ENCODE measurements at regions not wholly inside any gene's neighbourhood (a gene's known extent, or its start where the extent isn't known, plus 50 kb on each side); places are given as distances from the start of the nearest gene placed in this dataset.

DNA sequence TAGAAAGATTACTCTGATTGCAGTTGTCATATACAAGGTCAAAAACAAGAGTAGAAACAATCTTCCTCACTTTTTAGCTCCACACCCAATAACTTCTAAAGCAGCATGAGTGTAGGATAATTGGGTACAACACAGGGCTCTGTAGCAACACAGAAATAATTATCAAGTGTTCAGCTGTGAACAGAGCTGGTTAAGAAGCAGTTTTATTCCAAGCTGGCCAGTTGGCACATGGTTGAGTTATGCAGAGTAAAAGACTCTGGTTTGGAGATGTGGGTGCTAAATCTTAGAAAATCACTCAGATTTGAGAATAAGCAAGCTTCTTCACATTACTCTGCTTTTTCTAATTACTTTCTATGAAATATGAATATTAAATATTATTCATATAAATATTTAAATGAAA lies 118.5 kb downstream of the KIF2B start:
- intact Hi-C loops (cut with DNase I; ENCODE audit: low total_unique reads): no loop called here
- Histone ChIP-seq H3K27me3 (no peaks in the 10 kb centered on the region), H3K36me3 (no peaks in the 10 kb centered on the region), H3K4me1 (no peaks in the 10 kb centered on the region), H3K27ac (no peak overlapping the region), H3K4me3 (no peak overlapping the region), H3K9me3 (no peaks in the 10 kb centered on the region)
- no peak for DNase-seq
- TF ChIP-seq POLR2AphosphoS5 (IDR thresholded peaks at IDR 0.05) (no peak), POLR2A (IDR thresholded peaks at IDR 0.05) (no peak), EP300 (IDR thresholded peaks at IDR 0.05) (no peak)
- TF ChIP-seq, protein P1, sequence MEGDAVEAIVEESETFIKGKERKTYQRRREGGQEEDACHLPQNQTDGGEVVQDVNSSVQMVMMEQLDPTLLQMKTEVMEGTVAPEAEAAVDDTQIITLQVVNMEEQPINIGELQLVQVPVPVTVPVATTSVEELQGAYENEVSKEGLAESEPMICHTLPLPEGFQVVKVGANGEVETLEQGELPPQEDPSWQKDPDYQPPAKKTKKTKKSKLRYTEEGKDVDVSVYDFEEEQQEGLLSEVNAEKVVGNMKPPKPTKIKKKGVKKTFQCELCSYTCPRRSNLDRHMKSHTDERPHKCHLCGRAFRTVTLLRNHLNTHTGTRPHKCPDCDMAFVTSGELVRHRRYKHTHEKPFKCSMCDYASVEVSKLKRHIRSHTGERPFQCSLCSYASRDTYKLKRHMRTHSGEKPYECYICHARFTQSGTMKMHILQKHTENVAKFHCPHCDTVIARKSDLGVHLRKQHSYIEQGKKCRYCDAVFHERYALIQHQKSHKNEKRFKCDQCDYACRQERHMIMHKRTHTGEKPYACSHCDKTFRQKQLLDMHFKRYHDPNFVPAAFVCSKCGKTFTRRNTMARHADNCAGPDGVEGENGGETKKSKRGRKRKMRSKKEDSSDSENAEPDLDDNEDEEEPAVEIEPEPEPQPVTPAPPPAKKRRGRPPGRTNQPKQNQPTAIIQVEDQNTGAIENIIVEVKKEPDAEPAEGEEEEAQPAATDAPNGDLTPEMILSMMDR (IDR thresholded peaks at IDR 0.05): no peak

DNA sequence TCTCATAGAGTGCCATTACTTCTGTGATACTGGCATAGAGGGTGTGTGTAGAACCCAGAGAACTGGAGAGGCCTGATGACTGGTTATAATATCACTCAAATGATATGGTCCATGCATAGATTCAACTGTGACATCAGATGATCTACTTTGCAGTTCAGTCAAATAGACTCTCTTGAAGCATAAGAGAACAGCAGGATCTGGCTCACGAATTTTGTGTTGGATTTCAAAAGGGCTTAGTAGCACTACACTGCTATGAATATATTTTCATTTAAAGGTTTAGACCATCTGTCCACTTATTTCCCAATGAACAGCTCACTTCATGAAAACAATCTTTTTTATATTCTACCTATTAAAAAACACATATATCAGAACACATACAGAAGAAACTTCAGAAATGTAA lies 119.7 kb downstream of the KIF2B start:
- H3K4me1 ChIP-seq: no peaks in the 10 kb centered on the region
- H3K9me3 ChIP-seq: no peaks in the 10 kb centered on the region
- no peak overlapping the region for H3K27ac ChIP-seq
- H3K27me3 ChIP-seq: no peaks in the 10 kb centered on the region
- H3K36me3 ChIP-seq: no peaks in the 10 kb centered on the region
- TF ChIP-seq EP300 (IDR thresholded peaks at IDR 0.05) (no peak), POLR2A (IDR thresholded peaks at IDR 0.05) (no peak), POLR2AphosphoS5 (IDR thresholded peaks at IDR 0.05) (no peak)
- TF ChIP-seq, protein P1 (IDR thresholded peaks at IDR 0.05): no peak
- H3K4me3 ChIP-seq: no peak overlapping the region
- 31 to 59% (median 54%) methylated on average over 1 of the region's 1 CpG for WGBS, 5 donors
- intact Hi-C loops (cut with DNase I; ENCODE audit: low total_unique reads): no loop called here
- DNase-seq: no peak

DNA sequence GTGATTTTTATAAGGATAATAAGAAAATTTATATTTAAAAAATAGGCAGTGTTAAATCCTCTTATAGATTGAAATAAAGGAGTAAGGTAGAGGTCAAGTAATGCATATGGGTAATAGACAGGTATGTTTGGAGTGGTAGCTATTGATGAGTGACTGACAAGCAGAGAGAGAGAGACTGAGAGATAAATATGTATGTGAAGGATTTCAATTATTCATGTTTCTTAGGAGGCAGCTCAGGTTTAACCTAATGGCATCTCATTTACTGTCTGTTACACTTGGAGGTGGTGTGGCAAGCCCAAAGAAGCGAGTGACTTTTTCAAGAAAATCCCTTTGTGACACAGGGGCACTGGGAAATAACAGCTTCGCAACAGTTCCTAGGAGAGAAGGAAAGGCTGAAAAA lies 120.2 kb downstream of the KIF2B start:
- intact Hi-C loops (cut with DNase I; ENCODE audit: low total_unique reads): no loop called here
- Histone ChIP-seq H3K4me1 (no peaks in the 10 kb centered on the region), H3K27me3 (no peaks in the 10 kb centered on the region), H3K36me3 (no peaks in the 10 kb centered on the region), H3K27ac (no peak overlapping the region), H3K4me3 (no peak overlapping the region), H3K9me3 (no peaks in the 10 kb centered on the region)
- no peak for DNase-seq
- TF ChIP-seq POLR2AphosphoS5 (IDR thresholded peaks at IDR 0.05) (no peak), POLR2A (IDR thresholded peaks at IDR 0.05) (no peak), EP300 (IDR thresholded peaks at IDR 0.05) (no peak)
- TF ChIP-seq, protein P1 (IDR thresholded peaks at IDR 0.05): no peak
- WGBS, 5 donors: 76 to 93% (median 85%) methylated on average over 2 of the region's 2 CpGs

DNA sequence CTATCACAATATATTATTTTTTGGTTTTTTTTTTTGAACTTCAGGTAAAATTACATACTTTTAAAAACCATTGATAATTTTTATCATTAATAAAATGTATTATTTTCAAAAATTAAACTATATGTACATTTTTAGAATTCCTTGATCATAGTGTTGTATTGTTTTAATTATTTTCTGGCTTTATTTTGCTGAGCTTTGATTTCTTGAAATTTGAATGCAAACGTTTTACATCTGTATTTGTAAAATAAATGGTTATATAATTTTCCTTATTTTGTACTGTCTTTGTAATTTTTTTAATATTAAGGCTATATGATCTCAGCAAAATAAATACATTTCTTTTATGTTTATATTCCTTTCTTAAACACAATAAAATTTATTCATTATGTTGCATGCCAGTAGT lies 125.6 kb downstream of the KIF2B start:
- Histone ChIP-seq H3K36me3 (no peaks in the 10 kb centered on the region), H3K27ac (no peak overlapping the region), H3K4me3 (no peak overlapping the region), H3K27me3 (no peaks in the 10 kb centered on the region), H3K9me3 (peaks cover 3 to 24% (median 24%) of the 10 kb centered on the region in 4 donors), H3K4me1 (no peaks in the 10 kb centered on the region)
- intact Hi-C loops (cut with DNase I; ENCODE audit: low total_unique reads): no loop called here
- 46 to 59% (median 51%) methylated on average over 1 of the region's 1 CpG for WGBS, 5 donors
- TF ChIP-seq, protein P1 (IDR thresholded peaks at IDR 0.05): no peak
- TF ChIP-seq POLR2AphosphoS5 (IDR thresholded peaks at IDR 0.05) (no peak), POLR2A (IDR thresholded peaks at IDR 0.05) (no peak), EP300 (IDR thresholded peaks at IDR 0.05) (no peak)
- no peak for DNase-seq

Measured in stomach (tissue), 8 donors.